HG03565 (cell line): ENCODE measurements at regions not wholly inside any gene's neighbourhood (a gene's known extent, or its start where the extent isn't known, plus 50 kb on each side); places are given as distances from the start of the nearest gene placed in this dataset.

Source experiments
- ATAC-seq: cut with Tn5 transposase; IDR thresholded peaks from one replicate; pipeline ENCODE4 v1.9.1; 2021; ENCODE audit warnings: mild to moderate bottlenecking, moderate library complexity; ENCODE audit not compliant: unreplicated experiment

GRCh38 chr18:42689310-42689709, 426.2 kb downstream of the RIT2 start:
- no peak for ATAC-seq
